GM19372 (cell line): ENCODE measurements at regions not wholly inside any gene's neighbourhood (a gene's known extent, or its start where the extent isn't known, plus 50 kb on each side); places are given as distances from the start of the nearest gene placed in this dataset.
"Not testable (repeated sequence)": the region's sequence is repeated elsewhere in the genome, so short reads cannot be mapped to it uniquely, and the experiment has no call there.

ENCODE experiments used
- ATAC-seq: cut with Tn5 transposase; IDR thresholded peaks from one replicate; pipeline ENCODE4 v1.9.1; 2021; ENCODE audit warnings: mild to moderate bottlenecking, low read depth, moderate library complexity; ENCODE audit not compliant: unreplicated experiment

GRCh38 chr19:27860309-27860934 is 1352.5 kb downstream of the UQCRFS1 start:
- ATAC-seq = no peak

- no peak for ATAC-seq
Measured at GRCh38 chr19:27859689-27860088, 1353.3 kb downstream of the UQCRFS1 start.

- no peak for ATAC-seq
Measured at GRCh38 chr19:27858981-27859581, 1353.9 kb downstream of the UQCRFS1 start.

GRCh38 chr19:27852931-27853330 is 1360.0 kb downstream of the UQCRFS1 start:
- not testable (repeated sequence) for ATAC-seq

- no peak for ATAC-seq
Measured at GRCh38 chr19:27851543-27852060, 1361.3 kb downstream of the UQCRFS1 start.

- ATAC-seq = no peak
Measured at GRCh38 chr19:27851002-27851481, 1361.9 kb downstream of the UQCRFS1 start.

- ATAC-seq = no peak
Measured at GRCh38 chr19:27846944-27847343, 1366.0 kb downstream of the UQCRFS1 start.

GRCh38 chr19:27844261-27844660 is 1368.7 kb downstream of the UQCRFS1 start:
- no peak for ATAC-seq

GRCh38 chr19:27843861-27844260 is 1369.1 kb downstream of the UQCRFS1 start:
- ATAC-seq = no peak

GRCh38 chr19:27833031-27833430 is 1379.9 kb downstream of the UQCRFS1 start:
- no peak for ATAC-seq

GRCh38 chr19:27828829-27829228 is 1384.1 kb downstream of the UQCRFS1 start:
- no peak for ATAC-seq

- ATAC-seq = no peak
Measured at GRCh38 chr19:27824108-27824507, 1388.8 kb downstream of the UQCRFS1 start.

GRCh38 chr19:27822336-27822735 is 1390.6 kb downstream of the UQCRFS1 start:
- ATAC-seq = no peak

- ATAC-seq = no peak
Measured at GRCh38 chr19:27821418-27822018, 1391.4 kb downstream of the UQCRFS1 start.

GRCh38 chr19:27815985-27816384 is 1397.0 kb downstream of the UQCRFS1 start:
- ATAC-seq = no peak

- ATAC-seq = not testable (repeated sequence)
Measured at GRCh38 chr19:27814834-27815233, 1398.1 kb downstream of the UQCRFS1 start.

- ATAC-seq = not testable (repeated sequence)
Measured at GRCh38 chr19:27814274-27814673, 1398.7 kb downstream of the UQCRFS1 start.

- ATAC-seq = no peak
Measured at GRCh38 chr19:27806471-27807070, 1406.4 kb downstream of the UQCRFS1 start.

GRCh38 chr19:27805848-27806247 is 1407.1 kb downstream of the UQCRFS1 start:
- no peak for ATAC-seq

- ATAC-seq = not testable (repeated sequence)
Measured at GRCh38 chr19:27802293-27802692, 1410.7 kb downstream of the UQCRFS1 start.

- ATAC-seq = no peak
Measured at GRCh38 chr19:27796540-27796939, 1416.4 kb downstream of the UQCRFS1 start.
